ENCODE measurements at regions not wholly inside any gene's neighbourhood (a gene's known extent, or its start where the extent isn't known, plus 50 kb on each side); places are given as distances from the start of the nearest gene placed in this dataset.

- H3K9me3 Mint-ChIP-seq = no peaks in the 10 kb centered on the region
- TF ChIP-seq USF2 (CRISPR knock-in tag; IDR thresholded peaks at IDR 0.05) (no peak), ZNF425 (CRISPR knock-in tag; conservative IDR thresholded peaks at IDR 0.05) (no peak), PREB (CRISPR knock-in tag; IDR thresholded peaks at IDR 0.05; ENCODE audit: borderline replicate concordance) (no peak), ATF3 (CRISPR knock-in tag; conservative IDR thresholded peaks at IDR 0.05) (no peak), CREM (CRISPR knock-in tag; IDR thresholded peaks at IDR 0.05) (no peak), JAZF1 (CRISPR knock-in tag; IDR thresholded peaks at IDR 0.05) (no peak), OVOL2 (CRISPR knock-in tag; IDR thresholded peaks at IDR 0.05; ENCODE audit: borderline replicate concordance) (no peak), ZSCAN18 (CRISPR knock-in tag; IDR thresholded peaks at IDR 0.05) (no peak), ZNF121 (CRISPR knock-in tag; IDR thresholded peaks at IDR 0.05) (no peak), ZBTB43 (CRISPR knock-in tag; IDR thresholded peaks at IDR 0.05) (no peak), NFATC4 (CRISPR knock-in tag; IDR thresholded peaks at IDR 0.05) (no peak)
- H3K4me1 Mint-ChIP-seq = peaks cover 5% of the 10 kb centered on the region; the same call in 1 of the 2 replicates
- no peaks in the 10 kb centered on the region for H3K27me3 Mint-ChIP-seq (ENCODE audit: low read depth)
- CTCF ChIA-PET = interaction anchor here (0.5 kb wide), 1 partner anchor 894 kb away, joined by 4 read pairs; no protein-coding TSS in a partner anchor
- POLR2A ChIA-PET = no interaction called here
- ATAC-seq (no peak), DNase-seq (ENCODE audit: low spot score) (no peak)
- no peak overlapping the region for H3K4me3 Mint-ChIP-seq
- no peaks in the 10 kb centered on the region for H3K36me3 Mint-ChIP-seq
- no peak overlapping the region for H3K27ac Mint-ChIP-seq
Observed at GRCh38 chr15:93982226-93982727, 249.1 kb upstream of the MCTP2 start.

GRCh38 chr15:93981706-93982105 is 249.7 kb upstream of the MCTP2 start:
- ATAC-seq (no peak), DNase-seq (ENCODE audit: low spot score) (no peak)
- no peaks in the 10 kb centered on the region for H3K36me3 Mint-ChIP-seq
- H3K4me1 Mint-ChIP-seq = peaks cover 5% of the 10 kb centered on the region; the same call in 1 of the 2 replicates
- POLR2A ChIA-PET = no interaction called here
- H3K27ac Mint-ChIP-seq = no peak overlapping the region
- H3K9me3 Mint-ChIP-seq = no peaks in the 10 kb centered on the region
- no peaks in the 10 kb centered on the region for H3K27me3 Mint-ChIP-seq (ENCODE audit: low read depth)
- CTCF ChIA-PET = interaction anchor here (0.5 kb wide), 1 partner anchor 893 kb away, joined by 4 read pairs; no protein-coding TSS in a partner anchor
- no peak overlapping the region for H3K4me3 Mint-ChIP-seq
- no peak for TF ChIP-seq ZNF263 (CRISPR knock-in tag; IDR thresholded peaks at IDR 0.05; ENCODE audit: low read depth)
- TF ChIP-seq NFYB (CRISPR knock-in tag; conservative IDR thresholded peaks at IDR 0.05; ENCODE audit: low read depth) = no peak
- TF ChIP-seq ZNF121 (CRISPR knock-in tag; IDR thresholded peaks at IDR 0.05) = no peak
- TF ChIP-seq ATF3 (CRISPR knock-in tag; conservative IDR thresholded peaks at IDR 0.05) = no peak
- no peak for TF ChIP-seq CTCF (IDR thresholded peaks at IDR 0.05)
- TF ChIP-seq ZNF532 (CRISPR knock-in tag; IDR thresholded peaks at IDR 0.05; ENCODE audit: borderline replicate concordance) = no peak
- TF ChIP-seq CREB1 (CRISPR knock-in tag; IDR thresholded peaks at IDR 0.05) = no peak
- TF ChIP-seq ZBTB21 (CRISPR knock-in tag; IDR thresholded peaks at IDR 0.05; ENCODE audit: borderline replicate concordance) = no peak
